ENCODE measurements at regions not wholly inside any gene's neighbourhood (a gene's known extent, or its start where the extent isn't known, plus 50 kb on each side); places are given as distances from the start of the nearest gene placed in this dataset.

DNA sequence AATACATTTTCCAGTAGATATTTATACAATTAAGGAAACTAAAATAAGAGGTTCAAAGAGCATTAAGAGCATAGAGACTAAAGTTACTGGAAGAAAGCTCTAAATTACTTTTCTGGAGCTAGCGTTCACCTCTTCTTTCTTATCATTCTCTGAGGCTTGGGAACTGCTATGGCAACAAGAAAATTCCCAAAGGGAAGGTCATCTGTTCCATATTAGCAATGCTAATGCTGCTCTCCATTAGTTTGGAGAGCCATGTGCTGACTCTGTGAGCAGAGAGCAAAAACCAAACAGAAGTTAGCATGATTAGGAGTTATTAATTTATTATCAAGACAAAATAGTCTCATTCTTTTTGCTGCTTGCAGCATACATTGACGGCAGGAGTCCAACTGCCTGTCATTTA lies 143.1 kb upstream of the SLC16A7 start:
- TF ChIP-seq ZNF274 (IDR thresholded peaks at IDR 0.05; ENCODE audit: low read depth, low read length) (no peak), YY1 (IDR thresholded peaks at IDR 0.05; ENCODE audit: insufficient read depth, insufficient read length) (no peak)

Data from NT2/D1 (cell line).